MCF 10A (cell line): ENCODE measurements at regions not wholly inside any gene's neighbourhood (a gene's known extent, or its start where the extent isn't known, plus 50 kb on each side); places are given as distances from the start of the nearest gene placed in this dataset.
"Not testable (repeated sequence)": the region's sequence is repeated elsewhere in the genome, so short reads cannot be mapped to it uniquely, and the experiment has no call there.

ENCODE experiments used
- BruUV-seq: library from RNA; stranded (reverse); fragments of 400-500 nt; replicated peaks from 2 replicates; lab custom pipeline; 2021; lab: Mats Ljungman, UMichigan
- CTCF ChIA-PET: fragments of 300-600 bp; sonication (Branson Sonifier 250); formaldehyde crosslinking; extraction: SDS; loops from one replicate; lab custom pipeline; 2021; ENCODE audit warnings: antibody characterized with exemption, inconsistent platforms; lab: Yijun Ruan, JAX
- POLR2A ChIA-PET: fragments of 300-600, 350-650 bp; sonication (Branson Sonifier 250); formaldehyde crosslinking; extraction: SDS; loops from one replicate; lab custom pipeline; 2020; ENCODE audit warnings: antibody characterized with exemption, inconsistent platforms; lab: Yijun Ruan, JAX
- DNase-seq: peaks from one replicate; pipeline ENCODE4 v3.0.0-alpha.2; 2018; ENCODE audit not compliant: unreplicated experiment
- H3K27ac Mint-ChIP-seq: one replicate; pipeline ENCODE4 v1.8.0; 2022; ENCODE audit warnings: mild to moderate bottlenecking, low read depth, mixed read lengths; ENCODE audit not compliant: unreplicated experiment
- H3K27me3 Mint-ChIP-seq: one replicate; pipeline ENCODE4 v1.8.0; 2022; ENCODE audit warnings: mixed read lengths; ENCODE audit not compliant: insufficient read depth, unreplicated experiment
- H3K36me3 Mint-ChIP-seq: one replicate; pipeline ENCODE4 v1.8.0; 2022; ENCODE audit warnings: mild to moderate bottlenecking, moderate library complexity, mixed read lengths; ENCODE audit not compliant: insufficient read depth, unreplicated experiment
- H3K4me1 Mint-ChIP-seq: one replicate; pipeline ENCODE4 v1.8.0; 2022; ENCODE audit warnings: mixed read lengths; ENCODE audit not compliant: insufficient read depth, unreplicated experiment
- H3K4me3 Mint-ChIP-seq: one replicate; pipeline ENCODE4 v1.8.0; 2022; ENCODE audit warnings: mild to moderate bottlenecking, moderate library complexity, mixed read lengths; ENCODE audit not compliant: unreplicated experiment
- H3K9me3 Mint-ChIP-seq: one replicate; pipeline ENCODE4 v1.8.0; 2022; ENCODE audit warnings: mixed read lengths; ENCODE audit not compliant: unreplicated experiment
- intact Hi-C: fragments of 100-400 bp; cut with micrococcal nuclease; formaldehyde crosslinking; loops from 2 replicates; pipeline ENCODE4 v1.14.1; 2022
- TF ChIP-seq, protein P1 (sequence below): fragments of 200-600 bp; IDR thresholded peaks from one replicate; pipeline ENCODE4 v1.8.0; 2022; ENCODE audit warnings: antibody characterized with exemption, mild to moderate bottlenecking; ENCODE audit not compliant: unreplicated experiment

DNA sequence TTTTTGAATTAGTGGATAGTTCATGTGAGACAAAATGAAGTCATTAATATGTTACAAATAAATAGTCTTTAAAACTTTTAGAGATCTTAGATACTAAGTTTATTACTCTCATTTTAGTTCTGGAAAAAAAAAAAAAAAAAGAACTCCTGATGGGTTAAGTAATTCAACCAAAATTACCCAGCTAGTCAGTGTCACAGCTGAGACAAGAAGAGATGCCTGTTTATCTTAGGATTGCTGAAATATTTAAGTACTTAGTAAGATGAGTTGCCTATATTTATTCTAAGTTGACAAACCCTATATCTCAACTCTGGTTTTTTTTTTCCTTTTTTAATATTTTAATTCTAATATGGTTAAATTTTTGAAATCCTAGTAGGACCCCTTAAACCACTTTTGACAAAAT lies 781.0 kb upstream of the LRRN3 start:
- no peak overlapping the region for H3K27ac Mint-ChIP-seq
- peaks cover 6% of the 10 kb centered on the region for H3K4me1 Mint-ChIP-seq
- no peaks in the 10 kb centered on the region for H3K27me3 Mint-ChIP-seq
- H3K4me3 Mint-ChIP-seq: no peak overlapping the region
- ChIA-PET CTCF (interaction anchor here (0.7 kb wide), 1 partner anchor 38 kb away, joined by 3 read pairs; no protein-coding TSS in a partner anchor), POLR2A (interaction anchor here (0.7 kb wide), 1 partner anchor 22 kb away, joined by 3 read pairs; no protein-coding TSS in a partner anchor)
- no peak for DNase-seq
- intact Hi-C loops: no loop called here
- BruUV-seq: no TSS peak
- H3K36me3 Mint-ChIP-seq: peaks cover 11% of the 10 kb centered on the region
- TF ChIP-seq, protein P1, sequence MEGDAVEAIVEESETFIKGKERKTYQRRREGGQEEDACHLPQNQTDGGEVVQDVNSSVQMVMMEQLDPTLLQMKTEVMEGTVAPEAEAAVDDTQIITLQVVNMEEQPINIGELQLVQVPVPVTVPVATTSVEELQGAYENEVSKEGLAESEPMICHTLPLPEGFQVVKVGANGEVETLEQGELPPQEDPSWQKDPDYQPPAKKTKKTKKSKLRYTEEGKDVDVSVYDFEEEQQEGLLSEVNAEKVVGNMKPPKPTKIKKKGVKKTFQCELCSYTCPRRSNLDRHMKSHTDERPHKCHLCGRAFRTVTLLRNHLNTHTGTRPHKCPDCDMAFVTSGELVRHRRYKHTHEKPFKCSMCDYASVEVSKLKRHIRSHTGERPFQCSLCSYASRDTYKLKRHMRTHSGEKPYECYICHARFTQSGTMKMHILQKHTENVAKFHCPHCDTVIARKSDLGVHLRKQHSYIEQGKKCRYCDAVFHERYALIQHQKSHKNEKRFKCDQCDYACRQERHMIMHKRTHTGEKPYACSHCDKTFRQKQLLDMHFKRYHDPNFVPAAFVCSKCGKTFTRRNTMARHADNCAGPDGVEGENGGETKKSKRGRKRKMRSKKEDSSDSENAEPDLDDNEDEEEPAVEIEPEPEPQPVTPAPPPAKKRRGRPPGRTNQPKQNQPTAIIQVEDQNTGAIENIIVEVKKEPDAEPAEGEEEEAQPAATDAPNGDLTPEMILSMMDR: no peak
- peaks cover 8% of the 10 kb centered on the region for H3K9me3 Mint-ChIP-seq

DNA sequence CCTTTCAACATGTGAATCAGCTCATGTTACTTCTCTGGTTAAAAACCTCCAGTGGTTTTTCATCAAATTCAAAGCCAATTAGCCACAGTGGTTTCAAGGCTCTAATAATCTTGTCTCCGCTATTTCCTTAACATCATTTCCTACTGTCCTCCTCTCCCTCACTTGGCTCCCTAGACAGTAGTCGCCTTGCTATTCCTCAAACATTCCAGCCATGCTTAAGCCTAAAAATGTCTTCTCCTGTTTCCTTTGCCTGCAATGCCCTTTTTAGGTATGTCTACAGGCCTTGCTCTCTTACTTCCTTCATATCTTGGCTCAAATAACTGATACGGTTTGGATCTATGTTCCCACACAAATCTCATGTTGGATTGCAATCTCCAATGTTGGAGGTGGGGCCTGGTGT lies 779.4 kb upstream of the LRRN3 start:
- no TSS peak for BruUV-seq
- no peak overlapping the region for H3K27ac Mint-ChIP-seq
- ChIA-PET POLR2A (no interaction called here), CTCF (no interaction called here)
- H3K27me3 Mint-ChIP-seq: no peaks in the 10 kb centered on the region
- intact Hi-C loops: no loop called here
- H3K4me1 Mint-ChIP-seq: peaks cover 6% of the 10 kb centered on the region
- TF ChIP-seq, protein P1: no peak
- H3K9me3 Mint-ChIP-seq: peaks cover 11% of the 10 kb centered on the region
- H3K4me3 Mint-ChIP-seq: no peak overlapping the region
- no peak for DNase-seq
- H3K36me3 Mint-ChIP-seq: peaks cover 11% of the 10 kb centered on the region

DNA sequence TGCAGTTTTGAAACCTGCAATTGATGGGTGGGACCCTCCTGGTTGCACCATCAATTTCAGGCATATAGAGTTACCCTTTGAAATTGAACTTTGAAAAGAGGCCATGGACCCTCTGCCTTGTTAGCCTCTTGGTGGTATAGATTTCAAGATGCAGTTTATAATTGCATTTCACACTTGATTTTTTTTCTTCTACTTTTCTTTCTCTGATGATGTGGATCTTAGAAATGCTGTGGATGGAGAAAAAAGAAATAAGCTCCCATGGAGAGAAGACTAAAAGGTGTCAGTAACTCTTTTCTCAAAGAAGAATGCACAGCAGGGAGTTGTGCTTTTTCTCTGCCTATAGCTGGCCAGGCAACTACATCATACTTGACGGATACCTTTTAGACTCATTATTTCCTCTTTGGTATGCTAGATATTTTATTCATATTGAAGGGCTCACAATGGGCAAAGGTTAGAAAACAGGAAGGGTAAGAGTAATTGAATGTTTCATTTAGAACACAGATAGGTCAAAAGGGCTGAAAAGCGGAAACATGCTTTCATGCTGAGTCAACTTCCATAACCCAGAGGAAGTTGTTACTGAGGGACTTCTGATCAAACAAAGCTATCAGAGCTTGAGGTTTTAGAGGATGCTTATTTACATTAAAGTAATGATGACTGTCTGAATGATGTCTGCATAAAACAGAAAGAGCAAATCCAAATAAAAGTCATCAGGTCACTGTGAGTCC lies 773.2 kb upstream of the LRRN3 start:
- DNase-seq: no peak
- no peak overlapping the region for H3K4me3 Mint-ChIP-seq
- H3K27ac Mint-ChIP-seq: no peak overlapping the region
- intact Hi-C loops: no loop called here
- no peaks in the 10 kb centered on the region for H3K36me3 Mint-ChIP-seq
- H3K4me1 Mint-ChIP-seq: no peaks in the 10 kb centered on the region
- no TSS peak for BruUV-seq
- no peaks in the 10 kb centered on the region for H3K27me3 Mint-ChIP-seq
- POLR2A ChIA-PET: interaction anchor here (0.7 kb wide), 1 partner anchor 15 kb away, joined by 4 read pairs; no protein-coding TSS in a partner anchor
- H3K9me3 Mint-ChIP-seq: peaks cover 32% of the 10 kb centered on the region
- TF ChIP-seq, protein P1: no peak
- CTCF ChIA-PET: interaction anchor here (0.6 to 0.7 kb wide), 2 partner anchors 12 to 610 kb away, joined by 3 to 4 read pairs; no protein-coding TSS in a partner anchor

DNA sequence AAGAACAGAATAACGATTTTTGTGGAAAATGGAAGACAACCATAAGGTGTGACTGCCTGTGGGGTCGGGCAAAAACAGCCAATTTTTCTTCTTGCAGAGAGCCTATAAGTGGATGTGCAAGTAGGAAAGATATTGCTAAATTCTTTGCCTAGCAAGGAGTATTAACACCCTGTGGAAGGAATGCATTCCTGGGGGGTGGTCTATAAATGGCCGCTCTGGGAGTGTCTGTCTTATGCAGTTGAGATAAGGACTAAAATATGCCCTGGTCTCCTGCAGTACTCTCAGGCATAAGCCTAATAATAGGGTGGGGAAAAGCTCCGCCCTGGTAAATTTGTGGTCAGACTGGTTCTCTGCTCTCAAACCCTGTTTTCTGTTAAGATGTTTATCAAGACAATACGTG lies 770.6 kb upstream of the LRRN3 start:
- DNase-seq, intact Hi-C loops, BruUV-seq, H3K27ac Mint-ChIP-seq, POLR2A ChIA-PET, H3K27me3 Mint-ChIP-seq, H3K4me3 Mint-ChIP-seq, H3K4me1 Mint-ChIP-seq, H3K36me3 Mint-ChIP-seq, CTCF ChIA-PET: not testable (repeated sequence)
- H3K9me3 Mint-ChIP-seq: peaks cover 32% of the 10 kb centered on the region
